ENCODE measurements at regions not wholly inside any gene's neighbourhood (a gene's known extent, or its start where the extent isn't known, plus 50 kb on each side); places are given as distances from the start of the nearest gene placed in this dataset.

DNA sequence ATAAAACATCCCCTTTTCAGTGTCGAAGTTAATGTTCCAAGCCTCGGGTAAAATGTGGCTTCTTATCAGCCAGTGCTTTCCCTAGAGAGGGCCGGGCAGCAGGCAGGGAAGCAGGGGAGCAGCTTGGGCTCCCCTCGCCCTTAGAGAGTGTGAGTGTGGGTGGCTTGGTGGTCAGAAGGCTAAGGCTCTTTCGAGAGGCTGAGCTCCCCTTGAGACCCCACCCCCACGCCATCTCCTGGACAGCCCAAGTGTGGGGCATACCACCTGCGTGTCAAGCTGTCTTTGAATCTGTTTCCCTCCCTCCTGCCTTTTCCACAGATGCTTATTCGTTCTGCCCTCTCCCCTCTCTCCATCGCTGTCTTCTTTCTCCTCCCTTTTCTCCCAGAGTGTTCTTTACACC, 95.1 kb upstream of the FOXP4 start:
- intact Hi-C loops (cut with DNase I) = no loop called here
- peak; percentile 1 to 32 (median 22) for ATAC-seq
- H3K4me3 ChIP-seq = peak overlapping the region; percentile 29

GRCh38 chr6:41451515-41452163, 94.5 kb upstream of the FOXP4 start:
- Histone ChIP-seq H3K27me3 (ENCODE audit: insufficient read depth in 3 of 3, low read length in 2 of 3) (peaks cover 0 to 9% (median 0%) of the 10 kb centered on the region in 3 donors), H3K4me1 (peaks cover 30% of the 10 kb centered on the region), H3K27ac (peak overlapping the region; percentile 72), H3K36me3 (ENCODE audit: insufficient read depth in 1 of 2, low read depth in 1 of 2) (no peaks in the 10 kb centered on the region), H3K9me3 (no peaks in the 10 kb centered on the region), H3K4me3 (peak overlapping the region; percentile 29)
- ATAC-seq (peak; percentile 87 to 94 (median 92)), DNase-seq (peak; percentile 42 to 74)
- intact Hi-C loops (cut with DNase I) = no loop called here
- 34 to 41% (median 37%) methylated on average over 22 of the region's 22 CpGs for WGBS, 3 donors
- TF ChIP-seq, protein P1, sequence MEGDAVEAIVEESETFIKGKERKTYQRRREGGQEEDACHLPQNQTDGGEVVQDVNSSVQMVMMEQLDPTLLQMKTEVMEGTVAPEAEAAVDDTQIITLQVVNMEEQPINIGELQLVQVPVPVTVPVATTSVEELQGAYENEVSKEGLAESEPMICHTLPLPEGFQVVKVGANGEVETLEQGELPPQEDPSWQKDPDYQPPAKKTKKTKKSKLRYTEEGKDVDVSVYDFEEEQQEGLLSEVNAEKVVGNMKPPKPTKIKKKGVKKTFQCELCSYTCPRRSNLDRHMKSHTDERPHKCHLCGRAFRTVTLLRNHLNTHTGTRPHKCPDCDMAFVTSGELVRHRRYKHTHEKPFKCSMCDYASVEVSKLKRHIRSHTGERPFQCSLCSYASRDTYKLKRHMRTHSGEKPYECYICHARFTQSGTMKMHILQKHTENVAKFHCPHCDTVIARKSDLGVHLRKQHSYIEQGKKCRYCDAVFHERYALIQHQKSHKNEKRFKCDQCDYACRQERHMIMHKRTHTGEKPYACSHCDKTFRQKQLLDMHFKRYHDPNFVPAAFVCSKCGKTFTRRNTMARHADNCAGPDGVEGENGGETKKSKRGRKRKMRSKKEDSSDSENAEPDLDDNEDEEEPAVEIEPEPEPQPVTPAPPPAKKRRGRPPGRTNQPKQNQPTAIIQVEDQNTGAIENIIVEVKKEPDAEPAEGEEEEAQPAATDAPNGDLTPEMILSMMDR (IDR thresholded peaks at IDR 0.05) = no peak

More for the DNA sequence above, 95.1 kb upstream of the FOXP4 start:
- TF ChIP-seq, protein P1 (IDR thresholded peaks at IDR 0.05) = no peak
- Histone ChIP-seq H3K36me3 (ENCODE audit: insufficient read depth in 1 of 2, low read depth in 1 of 2) (no peaks in the 10 kb centered on the region), H3K27me3 (ENCODE audit: insufficient read depth in 3 of 3, low read length in 2 of 3) (peaks cover 0 to 9% (median 0%) of the 10 kb centered on the region in 3 donors), H3K9me3 (no peaks in the 10 kb centered on the region), H3K4me1 (peaks cover 30% of the 10 kb centered on the region), H3K27ac (peak overlapping the region; percentile 72)
- WGBS, 3 donors = 50 to 59% (median 59%) methylated on average over 9 of the region's 9 CpGs
- DNase-seq = no peak

- no peaks in the 10 kb centered on the region for H3K9me3 ChIP-seq
- WGBS, 3 donors = 80 to 93% (median 85%) methylated on average over 4 of the region's 4 CpGs
- H3K27me3 ChIP-seq (ENCODE audit: insufficient read depth in 3 of 3, low read length in 2 of 3) = peaks cover 0 to 9% (median 0%) of the 10 kb centered on the region in 3 donors
- intact Hi-C loops (cut with DNase I) = no loop called here
- peaks cover 30% of the 10 kb centered on the region for H3K4me1 ChIP-seq
- DNase-seq = no peak
- no peaks in the 10 kb centered on the region for H3K36me3 ChIP-seq (ENCODE audit: insufficient read depth in 1 of 2, low read depth in 1 of 2)
- TF ChIP-seq, protein P1 (IDR thresholded peaks at IDR 0.05) = no peak
- no peak overlapping the region for H3K4me3 ChIP-seq
- no peak for ATAC-seq
- H3K27ac ChIP-seq = no peak overlapping the region
These were observed 93.4 kb upstream of the FOXP4 start for GRCh38 chr6:41452763-41453162.

DNA sequence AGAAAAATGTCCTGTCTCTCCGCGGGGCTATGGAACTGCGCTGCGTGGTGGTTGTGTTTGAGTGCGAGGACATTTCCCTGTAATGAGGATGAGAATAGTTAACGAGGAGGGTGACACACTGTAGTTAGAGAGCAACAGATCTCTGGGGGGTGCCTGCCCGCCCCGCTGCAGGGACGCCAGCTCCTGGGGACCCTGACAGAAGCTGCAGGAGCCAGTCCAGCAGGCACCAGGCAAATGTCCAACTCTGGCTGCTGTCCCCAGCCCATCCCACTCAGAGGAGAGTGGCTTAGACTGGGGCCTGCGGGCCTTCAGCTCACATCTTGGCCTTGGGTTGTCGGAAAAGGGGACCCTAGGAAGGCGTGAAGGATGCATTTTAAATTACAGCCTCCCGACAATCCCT, 92.9 kb upstream of the FOXP4 start:
- no peak overlapping the region for H3K4me3 ChIP-seq
- H3K27me3 ChIP-seq (ENCODE audit: insufficient read depth in 3 of 3, low read length in 2 of 3) = peaks cover 0 to 9% (median 0%) of the 10 kb centered on the region in 3 donors
- ATAC-seq = no peak
- H3K4me1 ChIP-seq = peaks cover 30% of the 10 kb centered on the region
- DNase-seq = no peak
- TF ChIP-seq, protein P1 (IDR thresholded peaks at IDR 0.05) = no peak
- no peak overlapping the region for H3K27ac ChIP-seq
- no peaks in the 10 kb centered on the region for H3K9me3 ChIP-seq
- no peaks in the 10 kb centered on the region for H3K36me3 ChIP-seq (ENCODE audit: insufficient read depth in 1 of 2, low read depth in 1 of 2)
- 79 to 86% (median 79%) methylated on average over 13 of the region's 13 CpGs for WGBS, 3 donors
- intact Hi-C loops (cut with DNase I) = no loop called here

All from psoas muscle (tissue), 7 donors.